ENCODE measurements at regions not wholly inside any gene's neighbourhood (a gene's known extent, or its start where the extent isn't known, plus 50 kb on each side); places are given as distances from the start of the nearest gene placed in this dataset.

DNA sequence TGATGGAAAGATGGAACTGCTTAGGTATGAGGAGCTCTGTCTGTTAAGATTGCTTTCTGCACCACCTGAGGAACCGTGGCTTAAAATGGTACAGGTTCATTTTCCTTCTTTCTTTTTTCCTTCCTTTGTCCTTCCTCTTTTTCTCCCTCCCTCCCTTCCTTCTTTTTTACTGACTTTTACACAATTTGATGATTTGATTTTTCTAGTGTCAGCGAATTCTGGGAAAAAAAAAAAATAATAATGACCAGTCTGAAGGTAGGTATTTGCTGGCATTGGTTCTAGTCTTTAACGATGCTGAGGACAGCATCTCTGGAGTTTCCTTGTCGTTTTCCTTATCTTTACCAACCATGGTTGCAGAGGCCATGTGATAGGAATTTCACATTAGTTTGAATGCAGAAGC is 613.5 kb downstream of the EDEM1 start:
- H2AFZ ChIP-seq (ENCODE audit: low read depth, low read length, severe bottlenecking): no peak overlapping the region
- H3K4me2 ChIP-seq (ENCODE audit: low read depth, low read length, poor library complexity, severe bottlenecking): no peak overlapping the region
- H3K4me3 ChIP-seq (ENCODE audit: insufficient read depth, low read length, poor library complexity, severe bottlenecking): no peak overlapping the region
- H3K27me3 ChIP-seq (ENCODE audit: low read length): no peaks in the 10 kb centered on the region
- TF ChIP-seq EZH2phosphoT487 (conservative IDR thresholded peaks at IDR 0.05; ENCODE audit: low read length) (no peak), CTCF (IDR thresholded peaks at IDR 0.05; ENCODE audit: insufficient read depth, low read length, poor library complexity, severe bottlenecking) (no peak)
- no peaks in the 10 kb centered on the region for H4K20me1 ChIP-seq (ENCODE audit: low read depth, low read length)
- no peaks in the 10 kb centered on the region for H3K36me3 ChIP-seq (ENCODE audit: low read length)
- H3K9me2 ChIP-seq (replicated peaks; ENCODE audit: insufficient read depth, low read length): no peaks in the 10 kb centered on the region
- no peaks in the 10 kb centered on the region for H3K79me2 ChIP-seq (ENCODE audit: insufficient read depth, low read length)
- no peaks in the 10 kb centered on the region for H3F3A ChIP-seq (ENCODE audit: insufficient read depth)
- H3K27ac ChIP-seq (ENCODE audit: low read depth, low read length): no peak overlapping the region
- no peaks in the 10 kb centered on the region for H3K9me3 ChIP-seq (ENCODE audit: insufficient read depth, low read length)
- H3K9ac ChIP-seq (ENCODE audit: low read length): no peak overlapping the region

DNA sequence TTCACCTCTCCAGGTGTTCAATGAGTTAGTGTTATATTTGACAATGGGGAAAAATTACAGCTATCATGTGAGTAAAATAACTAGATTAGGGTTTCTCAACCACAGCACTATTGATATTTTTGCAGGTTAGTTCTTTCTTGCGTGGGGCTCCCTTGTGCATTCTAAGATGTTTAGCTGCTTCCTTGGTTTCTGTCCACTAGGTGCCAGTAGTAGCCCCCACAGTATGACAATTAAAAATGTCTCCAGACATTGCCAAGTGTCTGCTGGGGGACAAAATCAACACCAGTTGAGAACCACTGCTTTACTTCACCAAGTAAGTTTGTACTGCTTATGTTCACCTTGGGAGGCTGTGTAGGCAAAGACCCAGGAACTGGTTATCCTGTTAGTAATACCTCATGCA is 618.7 kb downstream of the EDEM1 start:
- Histone ChIP-seq H3F3A (ENCODE audit: insufficient read depth) (no peaks in the 10 kb centered on the region), H3K79me2 (ENCODE audit: insufficient read depth, low read length) (no peaks in the 10 kb centered on the region), H3K4me2 (ENCODE audit: low read depth, low read length, poor library complexity, severe bottlenecking) (no peak overlapping the region), H3K36me3 (ENCODE audit: low read length) (no peaks in the 10 kb centered on the region), H2AFZ (ENCODE audit: low read depth, low read length, severe bottlenecking) (no peak overlapping the region), H4K20me1 (ENCODE audit: low read depth, low read length) (no peaks in the 10 kb centered on the region), H3K27me3 (ENCODE audit: low read length) (no peaks in the 10 kb centered on the region), H3K9me3 (ENCODE audit: insufficient read depth, low read length) (no peaks in the 10 kb centered on the region), H3K9me2 (replicated peaks; ENCODE audit: insufficient read depth, low read length) (no peaks in the 10 kb centered on the region), H3K4me3 (ENCODE audit: insufficient read depth, low read length, poor library complexity, severe bottlenecking) (no peak overlapping the region), H3K27ac (ENCODE audit: low read depth, low read length) (no peak overlapping the region), H3K9ac (ENCODE audit: low read length) (no peak overlapping the region)
- no peak for TF ChIP-seq CTCF (IDR thresholded peaks at IDR 0.05; ENCODE audit: insufficient read depth, low read length, poor library complexity, severe bottlenecking)
- no peak for TF ChIP-seq EZH2phosphoT487 (conservative IDR thresholded peaks at IDR 0.05; ENCODE audit: low read length)

- no peaks in the 10 kb centered on the region for H3K9me3 ChIP-seq (ENCODE audit: insufficient read depth, low read length)
- no peaks in the 10 kb centered on the region for H3K36me3 ChIP-seq (ENCODE audit: low read length)
- H3K9me2 ChIP-seq (replicated peaks; ENCODE audit: insufficient read depth, low read length): no peaks in the 10 kb centered on the region
- H3K4me2 ChIP-seq (ENCODE audit: low read depth, low read length, poor library complexity, severe bottlenecking): no peak overlapping the region
- no peak overlapping the region for H3K27ac ChIP-seq (ENCODE audit: low read depth, low read length)
- no peaks in the 10 kb centered on the region for H3K79me2 ChIP-seq (ENCODE audit: insufficient read depth, low read length)
- H3K4me3 ChIP-seq (ENCODE audit: insufficient read depth, low read length, poor library complexity, severe bottlenecking): no peak overlapping the region
- H4K20me1 ChIP-seq (ENCODE audit: low read depth, low read length): no peaks in the 10 kb centered on the region
- no peaks in the 10 kb centered on the region for H3F3A ChIP-seq (ENCODE audit: insufficient read depth)
- no peak for TF ChIP-seq EZH2phosphoT487 (conservative IDR thresholded peaks at IDR 0.05; ENCODE audit: low read length)
- no peak for TF ChIP-seq CTCF (IDR thresholded peaks at IDR 0.05; ENCODE audit: insufficient read depth, low read length, poor library complexity, severe bottlenecking)
- no peak overlapping the region for H2AFZ ChIP-seq (ENCODE audit: low read depth, low read length, severe bottlenecking)
- no peaks in the 10 kb centered on the region for H3K27me3 ChIP-seq (ENCODE audit: low read length)
- H3K9ac ChIP-seq (ENCODE audit: low read length): no peak overlapping the region
These were observed 622.2 kb downstream of the EDEM1 start for GRCh38 chr3:5809586-5810246.
